AG10803 (cell line): ENCODE measurements at regions not wholly inside any gene's neighbourhood (a gene's known extent, or its start where the extent isn't known, plus 50 kb on each side); places are given as distances from the start of the nearest gene placed in this dataset.

ENCODE experiments used
- DNase-seq: peaks from one replicate; pipeline ENCODE4 v3.0.0; 2010; ENCODE audit warnings: low read depth
- H3K4me3 ChIP-seq: 2 replicates; pipeline ENCODE4 v1.5.1; 2011; ENCODE audit warnings: mild to moderate bottlenecking, low read length, control low read depth
- TF ChIP-seq, protein P1 (sequence below): conservative IDR thresholded peaks from 2 replicates; pipeline ENCODE4 v1.5.1; 2011; ENCODE audit warnings: mild to moderate bottlenecking, low read length, control low read depth, inconsistent platforms

DNA sequence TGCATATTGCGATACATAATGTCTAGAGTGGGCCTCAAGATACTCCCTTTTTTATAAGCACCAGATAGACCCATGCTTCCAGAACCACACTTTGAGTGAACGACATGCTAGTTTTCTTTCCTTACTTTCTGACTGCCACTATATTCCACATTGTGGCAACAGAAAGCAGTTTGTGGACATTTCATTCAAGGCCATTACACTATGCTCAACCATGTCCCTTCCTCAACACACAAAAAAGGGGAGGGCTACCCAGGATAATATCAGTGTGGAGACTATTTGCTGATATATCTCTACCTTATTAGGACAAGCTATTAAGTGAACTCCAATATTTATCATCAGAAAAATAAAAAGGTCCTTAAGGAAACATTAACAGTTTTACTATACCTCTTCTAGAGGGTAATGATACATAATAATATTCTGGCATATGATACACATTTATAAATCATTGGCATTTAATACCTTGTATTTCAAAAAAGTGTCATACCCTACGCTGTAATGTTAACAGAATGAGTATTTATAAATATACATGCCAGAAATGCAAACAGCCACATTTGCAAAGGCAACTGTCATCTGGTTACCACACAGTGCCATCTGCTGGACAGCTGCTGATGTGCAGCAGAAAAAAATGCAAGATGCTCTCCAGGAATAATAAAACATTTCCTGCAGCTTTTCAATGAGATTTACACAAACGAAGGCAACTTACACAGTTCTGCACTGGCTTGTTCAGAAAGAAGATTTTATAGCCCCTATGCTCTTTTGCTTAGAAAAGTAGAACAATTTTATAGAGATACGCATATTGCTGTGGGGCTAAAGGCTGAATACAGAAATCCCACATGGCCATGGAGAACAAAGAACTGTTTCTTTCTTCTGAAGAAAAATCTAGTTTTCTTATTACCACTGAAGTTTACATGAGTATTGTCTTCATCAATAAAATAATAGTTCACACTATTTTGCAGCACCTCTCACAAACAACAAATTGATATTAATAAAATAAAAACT, 182.2 kb upstream of the GRIP1 start:
- no peak overlapping the region for H3K4me3 ChIP-seq
- DNase-seq = peak; percentile 52
- TF ChIP-seq, protein P1, sequence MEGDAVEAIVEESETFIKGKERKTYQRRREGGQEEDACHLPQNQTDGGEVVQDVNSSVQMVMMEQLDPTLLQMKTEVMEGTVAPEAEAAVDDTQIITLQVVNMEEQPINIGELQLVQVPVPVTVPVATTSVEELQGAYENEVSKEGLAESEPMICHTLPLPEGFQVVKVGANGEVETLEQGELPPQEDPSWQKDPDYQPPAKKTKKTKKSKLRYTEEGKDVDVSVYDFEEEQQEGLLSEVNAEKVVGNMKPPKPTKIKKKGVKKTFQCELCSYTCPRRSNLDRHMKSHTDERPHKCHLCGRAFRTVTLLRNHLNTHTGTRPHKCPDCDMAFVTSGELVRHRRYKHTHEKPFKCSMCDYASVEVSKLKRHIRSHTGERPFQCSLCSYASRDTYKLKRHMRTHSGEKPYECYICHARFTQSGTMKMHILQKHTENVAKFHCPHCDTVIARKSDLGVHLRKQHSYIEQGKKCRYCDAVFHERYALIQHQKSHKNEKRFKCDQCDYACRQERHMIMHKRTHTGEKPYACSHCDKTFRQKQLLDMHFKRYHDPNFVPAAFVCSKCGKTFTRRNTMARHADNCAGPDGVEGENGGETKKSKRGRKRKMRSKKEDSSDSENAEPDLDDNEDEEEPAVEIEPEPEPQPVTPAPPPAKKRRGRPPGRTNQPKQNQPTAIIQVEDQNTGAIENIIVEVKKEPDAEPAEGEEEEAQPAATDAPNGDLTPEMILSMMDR = peak; percentile 95

DNA sequence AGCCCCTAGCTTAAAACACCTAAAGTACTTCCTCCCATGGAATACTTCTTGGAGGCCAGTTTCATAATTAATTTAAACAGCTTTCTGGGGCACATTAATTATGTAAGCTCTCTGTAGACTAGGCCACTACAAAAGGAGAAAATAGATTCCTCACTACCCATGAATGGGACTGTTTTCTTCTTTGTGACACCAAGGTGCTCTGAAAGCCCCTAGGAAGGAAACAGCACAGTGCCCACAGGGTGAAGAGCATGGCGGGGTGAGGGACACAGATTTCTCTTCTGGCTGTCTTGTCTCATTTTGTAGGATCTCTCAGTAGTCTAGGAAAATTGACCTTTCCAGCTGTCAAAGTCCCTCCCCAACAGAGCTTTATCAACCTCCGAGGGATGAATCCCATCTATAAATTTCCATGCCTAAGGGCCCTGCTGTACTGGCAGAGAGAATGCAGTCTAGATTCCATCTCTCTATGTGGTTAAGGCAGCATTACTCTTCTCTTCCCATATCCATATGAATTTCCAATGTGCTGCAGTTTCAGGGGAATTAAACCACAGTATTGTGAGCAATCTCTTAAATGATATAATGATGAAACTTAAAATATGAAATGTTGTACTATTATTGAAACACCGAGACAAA, 183.6 kb upstream of the GRIP1 start:
- DNase-seq = no peak
- TF ChIP-seq, protein P1 = no peak
- no peak overlapping the region for H3K4me3 ChIP-seq

DNA sequence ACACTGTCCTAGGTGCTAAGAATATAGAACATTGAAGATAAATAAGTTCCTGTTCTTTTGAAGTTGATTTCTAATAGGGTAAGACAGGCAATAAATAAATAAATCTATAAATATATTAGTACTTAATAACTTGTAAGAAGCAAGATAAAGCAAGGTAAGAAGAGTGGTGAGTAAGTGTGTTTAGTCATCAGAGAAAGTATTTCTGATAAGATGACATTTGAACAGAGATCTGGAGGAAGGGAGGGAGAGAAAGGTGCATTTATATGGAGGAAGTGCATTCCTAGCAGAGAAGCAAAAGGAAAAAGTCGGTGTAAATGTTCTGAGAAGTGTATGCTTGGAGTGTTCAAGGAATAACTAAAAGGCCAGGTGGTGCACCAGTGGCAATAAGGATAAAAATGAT, 184.4 kb upstream of the GRIP1 start:
- DNase-seq = no peak
- TF ChIP-seq, protein P1 = no peak
- H3K4me3 ChIP-seq = no peak overlapping the region

DNA sequence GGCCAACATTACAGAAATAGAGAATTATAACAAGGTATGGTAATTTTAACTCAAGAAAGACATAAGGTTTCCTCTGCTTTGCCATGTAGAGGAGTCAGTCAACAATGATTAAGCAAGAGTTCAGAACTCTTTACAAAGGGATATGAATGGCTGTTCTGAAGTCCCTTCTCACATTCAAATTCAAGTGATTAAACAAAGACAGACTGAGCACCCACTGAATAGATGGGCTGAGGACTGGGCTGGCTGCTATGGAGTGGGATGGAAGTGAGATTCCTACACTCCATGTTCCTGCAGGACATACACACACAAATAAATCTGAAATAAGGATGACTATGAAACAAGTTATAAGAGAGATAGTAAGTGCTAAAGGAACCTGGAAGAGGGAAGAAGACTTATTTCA, 199.0 kb upstream of the GRIP1 start:
- H3K4me3 ChIP-seq = no peak overlapping the region
- TF ChIP-seq, protein P1 = no peak
- DNase-seq = no peak

DNA sequence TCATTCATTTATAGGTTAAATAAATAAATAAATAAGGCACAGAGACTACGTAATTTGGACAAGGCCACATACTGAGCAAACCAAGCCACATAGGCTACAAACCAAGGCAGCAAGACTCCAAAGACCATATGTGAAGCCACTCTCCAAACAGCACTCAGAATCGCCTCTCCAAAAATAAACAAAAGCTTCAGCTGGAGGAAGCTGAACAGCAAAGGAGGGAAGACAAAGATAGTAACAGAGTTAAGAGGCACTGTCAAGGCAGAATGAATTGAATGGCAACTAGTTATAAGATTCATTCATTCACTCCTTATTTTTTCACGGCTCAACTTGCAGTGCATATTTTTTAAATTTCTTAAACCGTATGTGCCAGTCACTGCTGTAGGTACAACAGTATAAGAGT, 200.5 kb upstream of the GRIP1 start:
- no peak for DNase-seq
- TF ChIP-seq, protein P1 = no peak
- H3K4me3 ChIP-seq = no peak overlapping the region

DNA sequence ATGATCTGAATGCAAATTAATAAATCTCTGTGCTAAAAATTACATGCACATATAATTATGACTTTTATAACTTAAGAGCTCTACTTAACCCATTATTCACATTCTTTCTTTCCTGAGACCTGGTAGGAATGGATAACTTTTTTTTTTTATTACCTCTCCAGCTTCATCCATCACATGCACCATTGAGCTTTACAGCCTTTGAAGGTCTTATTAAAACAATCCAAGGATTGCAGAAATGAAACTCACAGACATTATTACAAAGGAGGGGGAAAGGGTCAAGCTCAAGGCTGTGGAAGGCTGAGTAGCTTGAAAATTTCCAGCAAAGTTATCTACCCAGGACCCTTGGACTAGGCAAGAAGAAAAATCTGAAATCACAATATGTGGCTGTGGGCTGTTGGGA, 202.5 kb upstream of the GRIP1 start:
- no peak for DNase-seq
- H3K4me3 ChIP-seq = no peak overlapping the region
- TF ChIP-seq, protein P1 = no peak
